ENCODE measurements at regions not wholly inside any gene's neighbourhood (a gene's known extent, or its start where the extent isn't known, plus 50 kb on each side); places are given as distances from the start of the nearest gene placed in this dataset.

GRCh38 chr1:218536296-218536986 lies 191.3 kb downstream of the TGFB2 start:
- no peak overlapping the region for H2AK5ac ChIP-seq (ENCODE audit: low read depth, low read length)
- H3K79me1 ChIP-seq (ENCODE audit: low read depth, low read length): no peaks in the 10 kb centered on the region
- H2AFZ ChIP-seq (ENCODE audit: low read length): no peak overlapping the region
- WGBS, 2 experiments (ENCODE audit: extremely low coverage in 1 of 2, insufficient coverage in 1 of 2, insufficient read length in 1 of 2, insufficient replicate concordance in 2 of 2, low coverage in 1 of 2, low lambda C conversion rate in 2 of 2, missing lambda C conversion rate in 1 of 2): 100% methylated on average over 2 of the region's 2 CpGs; no CpG with 5 or more reads in 1 of the 2 experiments
- H2BK15ac ChIP-seq (ENCODE audit: low read length): peak overlapping the region; percentile 94; the same call in 1 of the 2 replicates
- H3K56ac ChIP-seq (replicated peaks; ENCODE audit: insufficient read length, low read depth, low read length): no peak overlapping the region
- H3K4me1 ChIP-seq (replicated peaks in 1 of 4; ENCODE audit: control insufficient read depth in 3 of 4, insufficient read depth in 4 of 4, low read length in 3 of 4): 0 out of 7 replicates have a peak, but pooled peaks cover 0 to 3% (median 0%) of the 10 kb centered on the region in 4 experiments
- TF ChIP-seq BRCA1 (IDR thresholded peaks at IDR 0.05; ENCODE audit: low read depth, low read length) (no peak), TCF12 (IDR thresholded peaks at IDR 0.05; ENCODE audit: low read depth, low read length) (no peak), EZH2 (IDR thresholded peaks at IDR 0.05; ENCODE audit: low read depth, low read length, severe bottlenecking) (no peak), KDM5A (IDR thresholded peaks at IDR 0.05; ENCODE audit: low read length) (no peak)
- ChIA-PET CTCF (ENCODE audit: partially characterized antibody) (interaction anchor here (0.9 to 1.0 kb wide), 2 partner anchors 15 to 171 kb away, joined by 3 read pairs; no protein-coding TSS in a partner anchor), POLR2A (ENCODE audit: partially characterized antibody) (no interaction called here)
- H3K9me3 ChIP-seq (ENCODE audit: insufficient read depth in 2 of 2, low read depth in 1 of 2, low read length in 1 of 2): no peaks in the 10 kb centered on the region
- DNase-seq (ENCODE audit: low read depth in 1 of 2, low spot score in 2 of 2): no peak
- H3K23ac ChIP-seq (ENCODE audit: insufficient read length): no peak overlapping the region
- no peak overlapping the region for H3K9ac ChIP-seq (replicated peaks in 1 of 4; ENCODE audit: extremely low read depth in 1 of 4, low read depth in 3 of 4, low read length in 3 of 4)
- no peak overlapping the region for H2BK120ac ChIP-seq (replicated peaks; ENCODE audit: low read depth, low read length)
- H4K5ac ChIP-seq (ENCODE audit: insufficient read length, low read depth, low read length): no peak overlapping the region
- H3K79me2 ChIP-seq (ENCODE audit: control insufficient read depth in 1 of 2, insufficient read depth in 2 of 2, low read length in 2 of 2): no peaks in the 10 kb centered on the region
- H4K20me1 ChIP-seq (replicated peaks in 1 of 2; ENCODE audit: control insufficient read depth in 1 of 2, insufficient read depth in 2 of 2, low read length in 2 of 2): no peaks in the 10 kb centered on the region
- no peak overlapping the region for H2BK12ac ChIP-seq (ENCODE audit: low read depth, low read length)
- no peak overlapping the region for H3K27ac ChIP-seq (ENCODE audit: low read depth, low read length)
- H3K4me2 ChIP-seq (ENCODE audit: insufficient read depth in 1 of 2, low read depth in 2 of 2, low read length in 2 of 2): no peak overlapping the region
- FAIRE-seq: no peak
- H4K91ac ChIP-seq (replicated peaks; ENCODE audit: insufficient read length, low read length): no peak overlapping the region
- H2BK20ac ChIP-seq (ENCODE audit: low read length): no peak overlapping the region
- H4K8ac ChIP-seq (ENCODE audit: extremely low read depth, insufficient read depth, low read length): no peak overlapping the region
- no peak overlapping the region for H2BK5ac ChIP-seq (ENCODE audit: low read depth, low read length)
- no peak overlapping the region for H3K14ac ChIP-seq (ENCODE audit: insufficient read length)
- H3K4ac ChIP-seq (replicated peaks; ENCODE audit: insufficient read length, low read depth, low read length): no peak overlapping the region
- no peak overlapping the region for H3K18ac ChIP-seq (ENCODE audit: extremely low read depth, low read length)
- H3K36me3 ChIP-seq (ENCODE audit: control insufficient read depth in 2 of 4, insufficient read depth in 4 of 4, low read length in 3 of 4): no peaks in the 10 kb centered on the region
- H3K23me2 ChIP-seq (ENCODE audit: low read depth, low read length): no peaks in the 10 kb centered on the region
- no peak overlapping the region for H3K4me3 ChIP-seq (ENCODE audit: extremely low read depth in 1 of 4, insufficient read depth in 2 of 4, low read depth in 3 of 4, low read length in 4 of 4)
- no peaks in the 10 kb centered on the region for H3K27me3 ChIP-seq (replicated peaks in 1 of 4; ENCODE audit: control insufficient read depth in 3 of 4, extremely low read depth in 1 of 4, insufficient read depth in 3 of 4, low read length in 3 of 4)
